Endothelial cell of umbilical vein (primary cell): ENCODE measurements at regions not wholly inside any gene's neighbourhood (a gene's known extent, or its start where the extent isn't known, plus 50 kb on each side); places are given as distances from the start of the nearest gene placed in this dataset.

Source experiments
- CTCF ChIP-seq, 2 donors: IDR thresholded peaks; 1 replicate in 1 of 2; 2 replicates in 1 of 2; pipeline ENCODE4 v1.5.1; 2011; ENCODE audit warnings: low read length in 2 of 2, mild to moderate bottlenecking in 2 of 2, moderate library complexity in 2 of 2, control low read depth in 1 of 2, inconsistent platforms in 1 of 2, low read depth in 1 of 2; ENCODE audit not compliant: insufficient read depth in 1 of 2; ENCODE audit errors: extremely low read depth in 1 of 2
- EZH2 ChIP-seq: IDR thresholded peaks from 2 replicates; pipeline ENCODE4 v1.6.1; 2012; ENCODE audit warnings: borderline replicate concordance, low read depth, mild to moderate bottlenecking, moderate library complexity, low read length, inconsistent platforms; ENCODE audit not compliant: severe bottlenecking
- FOS ChIP-seq: IDR thresholded peaks from 2 replicates; pipeline ENCODE4 v1.6.1; 2011; ENCODE audit warnings: mild to moderate bottlenecking, low read length, moderate library complexity, borderline replicate concordance; ENCODE audit not compliant: insufficient read depth
- GATA2 ChIP-seq: IDR thresholded peaks from 2 replicates; pipeline ENCODE4 v1.7.0; 2011; ENCODE audit warnings: low read depth, mild to moderate bottlenecking, moderate library complexity, mixed read lengths, low read length; ENCODE audit not compliant: insufficient read length, insufficient read depth
- JUN ChIP-seq: IDR thresholded peaks from 2 replicates; pipeline ENCODE4 v1.6.1; 2011; ENCODE audit warnings: borderline replicate concordance, low read depth; ENCODE audit not compliant: insufficient read length, insufficient read depth
- MAX ChIP-seq: IDR thresholded peaks from 2 replicates; pipeline ENCODE4 v1.6.1; 2011; ENCODE audit not compliant: insufficient read depth, insufficient read length
- MYC ChIP-seq: IDR thresholded peaks from one replicate; pipeline ENCODE4 v1.6.1; 2011; ENCODE audit warnings: mild to moderate bottlenecking, low read depth, low read length
- POLR2A ChIP-seq: IDR thresholded peaks from 2 replicates; pipeline ENCODE4 v1.6.1; 2012; ENCODE audit warnings: low read depth, mild to moderate bottlenecking, control low read depth, low read length
- POLR2AphosphoS5 ChIP-seq: IDR thresholded peaks from 2 replicates; pipeline ENCODE4 v1.6.1; 2012; ENCODE audit warnings: low read depth, mild to moderate bottlenecking, control low read depth, low read length, moderate library complexity; ENCODE audit not compliant: insufficient read depth

- TF ChIP-seq POLR2AphosphoS5 (no peak), CTCF (IDR thresholded peaks at IDR 0.05; ENCODE audit: extremely low read depth in 1 of 2, insufficient read depth in 1 of 2, low read depth in 1 of 2, low read length in 2 of 2) (no peak), GATA2 (no peak), EZH2 (no peak), FOS (no peak), MAX (no peak), POLR2A (no peak), MYC (no peak), JUN (no peak)
Observed at GRCh38 chr6:156485150-156485549, 292.0 kb upstream of the ARID1B start.
